A673 (cell line): ENCODE measurements at regions not wholly inside any gene's neighbourhood (a gene's known extent, or its start where the extent isn't known, plus 50 kb on each side); places are given as distances from the start of the nearest gene placed in this dataset.

Source experiments
- BruUV-seq: library from RNA; stranded (reverse); fragments of 400-500 nt; replicated peaks from 2 replicates; lab custom pipeline; 2021; lab: Mats Ljungman, UMichigan
- CTCF ChIA-PET: fragments of 300-600 bp; sonication (Branson Sonifier 250); formaldehyde crosslinking; loops from one replicate; lab custom pipeline; 2022; ENCODE audit warnings: antibody characterized with exemption; lab: Charles Lee
- POLR2A ChIA-PET: fragments of 300-600 bp; sonication (Branson Sonifier 250); formaldehyde crosslinking; loops from one replicate; lab custom pipeline; 2022; ENCODE audit warnings: antibody characterized with exemption; ENCODE audit not compliant: low non-redundant PET; lab: Charles Lee
- DNase-seq: peaks from one replicate; pipeline ENCODE4 v3.0.0-alpha.2; 2015; ENCODE audit warnings: low spot score
- H3K27ac ChIP-seq: fragments of 200-600 bp; sonication (generic); 2 replicates; pipeline ENCODE4 v1.5.1; 2016; ENCODE audit warnings: mixed run types, low read depth, mild to moderate bottlenecking, mixed read lengths, antibody characterized with exemption, low read length; ENCODE audit not compliant: poor library complexity, severe bottlenecking
- H3K27me3 ChIP-seq: fragments of 200-600 bp; sonication (generic); replicated peaks from 2 replicates; pipeline ENCODE4 v1.6.1; 2017; ENCODE audit warnings: mixed run types, low read depth, mild to moderate bottlenecking, mixed read lengths, antibody characterized with exemption, low read length; ENCODE audit not compliant: insufficient read depth, poor library complexity
- H3K36me3 ChIP-seq: fragments of 200-600 bp; sonication (generic); 2 replicates; pipeline ENCODE4 v1.6.1; 2016; ENCODE audit warnings: mixed run types, mild to moderate bottlenecking, mixed read lengths, antibody characterized with exemption, low read length; ENCODE audit not compliant: insufficient read depth, poor library complexity, severe bottlenecking
- H3K4me1 ChIP-seq: fragments of 200-600 bp; sonication (generic); 2 replicates; pipeline ENCODE4 v1.6.1; 2017; ENCODE audit warnings: mixed run types, mild to moderate bottlenecking, mixed read lengths, antibody characterized with exemption, low read length; ENCODE audit not compliant: insufficient read depth, poor library complexity, severe bottlenecking
- H3K4me3 ChIP-seq: fragments of 200-600 bp; sonication (generic); 2 replicates; pipeline ENCODE4 v1.5.1; 2016; ENCODE audit warnings: low read depth, mixed run types, mild to moderate bottlenecking, mixed read lengths, low read length; ENCODE audit not compliant: poor library complexity, severe bottlenecking
- H3K9me3 ChIP-seq: fragments of 200-600 bp; sonication (generic); 2 replicates; pipeline ENCODE4 v1.6.1; 2016; ENCODE audit warnings: mixed run types, low read depth, mild to moderate bottlenecking, mixed read lengths, antibody characterized with exemption, low read length; ENCODE audit not compliant: poor library complexity, severe bottlenecking
- CTCF ChIP-seq: fragments of 300-800, 200-600 bp; sonication (generic); conservative IDR thresholded peaks from 2 replicates; pipeline ENCODE4 v1.5.1; 2017; ENCODE audit warnings: low read depth, mild to moderate bottlenecking, antibody characterized with exemption, low read length, moderate library complexity, mixed read lengths
- EZH2 ChIP-seq: fragments of 200-600 bp; sonication (generic); IDR thresholded peaks from 2 replicates; pipeline ENCODE4 v1.6.1; 2017; ENCODE audit warnings: borderline replicate concordance, low read depth, mild to moderate bottlenecking, mixed read lengths, antibody characterized with exemption, low read length; ENCODE audit not compliant: poor library complexity, severe bottlenecking
- intact Hi-C: fragments of 100-400 bp; cut with micrococcal nuclease; formaldehyde crosslinking; loops from one replicate; pipeline ENCODE4 v1.10.0; 2022; ENCODE audit not compliant: unreplicated experiment

DNA sequence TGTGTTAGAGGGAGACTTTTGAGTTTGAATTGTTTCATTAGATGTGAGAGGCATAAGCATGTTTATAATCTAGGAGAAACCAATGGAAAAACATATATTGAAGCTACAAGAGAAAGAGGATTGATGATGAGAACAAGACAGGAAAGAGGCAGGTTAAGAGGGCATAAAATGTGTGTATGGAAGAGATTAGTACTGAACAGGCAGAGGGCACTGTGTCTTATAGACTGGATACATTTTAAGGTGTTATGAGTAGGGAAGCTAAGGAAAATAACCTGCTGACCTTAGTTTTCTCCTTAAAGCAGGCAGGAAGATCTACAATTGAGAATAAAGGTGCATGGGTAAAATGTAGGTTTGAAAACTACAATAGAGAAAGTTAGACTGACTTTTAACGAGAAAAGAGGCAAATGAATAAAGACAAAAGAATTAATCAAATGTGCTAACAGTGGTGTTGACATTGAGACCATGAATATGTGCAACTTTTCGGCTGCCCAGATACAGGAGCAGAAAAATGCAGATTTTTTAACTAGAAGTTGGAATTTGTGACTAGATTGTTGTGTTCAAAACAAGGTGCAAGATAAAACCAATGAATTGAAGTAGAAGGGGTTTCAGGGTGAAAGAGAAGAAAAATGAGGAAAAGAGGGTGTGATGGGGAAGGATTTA, 846.3 kb downstream of the HACE1 start:
- CTCF ChIA-PET: no interaction called here
- no peaks in the 10 kb centered on the region for H3K27me3 ChIP-seq
- TF ChIP-seq CTCF (no peak), EZH2 (no peak)
- DNase-seq: no peak
- BruUV-seq: no TSS peak
- intact Hi-C loops: no loop called here
- peaks cover 40% of the 10 kb centered on the region for H3K4me1 ChIP-seq
- H3K4me3 ChIP-seq: no peak overlapping the region
- no peaks in the 10 kb centered on the region for H3K36me3 ChIP-seq
- H3K9me3 ChIP-seq: no peaks in the 10 kb centered on the region
- H3K27ac ChIP-seq: no peak overlapping the region
- POLR2A ChIA-PET: interaction anchor here (0.6 kb wide), 1 partner anchor 48 kb away, joined by 3 read pairs; no protein-coding TSS in a partner anchor

DNA sequence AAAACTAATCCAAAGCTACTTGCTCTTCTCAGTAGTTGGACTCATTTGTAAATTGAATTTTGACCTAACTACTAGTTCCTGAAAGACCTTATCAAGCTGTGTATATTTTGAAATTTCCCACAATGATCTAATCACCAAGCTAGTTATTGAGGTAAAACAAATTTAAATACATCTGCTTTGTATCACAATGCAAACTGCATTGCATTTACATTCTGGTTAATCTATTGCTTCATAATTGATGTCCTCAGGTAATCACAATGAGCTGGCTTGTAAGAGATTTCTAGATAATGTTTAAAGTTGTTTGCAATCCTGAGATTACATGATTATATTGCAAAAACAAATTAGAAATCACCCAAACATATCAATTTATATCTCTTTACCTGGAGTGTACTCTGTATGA, 848.8 kb downstream of the HACE1 start:
- Histone ChIP-seq H3K36me3 (no peaks in the 10 kb centered on the region), H3K4me3 (no peak overlapping the region), H3K4me1 (peaks cover 40% of the 10 kb centered on the region), H3K27me3 (no peaks in the 10 kb centered on the region), H3K9me3 (no peaks in the 10 kb centered on the region), H3K27ac (no peak overlapping the region)
- ChIA-PET POLR2A (no interaction called here), CTCF (no interaction called here)
- BruUV-seq: no TSS peak
- intact Hi-C loops: no loop called here
- TF ChIP-seq EZH2: no peak
- no peak for TF ChIP-seq CTCF
- DNase-seq: peak; percentile 12

DNA sequence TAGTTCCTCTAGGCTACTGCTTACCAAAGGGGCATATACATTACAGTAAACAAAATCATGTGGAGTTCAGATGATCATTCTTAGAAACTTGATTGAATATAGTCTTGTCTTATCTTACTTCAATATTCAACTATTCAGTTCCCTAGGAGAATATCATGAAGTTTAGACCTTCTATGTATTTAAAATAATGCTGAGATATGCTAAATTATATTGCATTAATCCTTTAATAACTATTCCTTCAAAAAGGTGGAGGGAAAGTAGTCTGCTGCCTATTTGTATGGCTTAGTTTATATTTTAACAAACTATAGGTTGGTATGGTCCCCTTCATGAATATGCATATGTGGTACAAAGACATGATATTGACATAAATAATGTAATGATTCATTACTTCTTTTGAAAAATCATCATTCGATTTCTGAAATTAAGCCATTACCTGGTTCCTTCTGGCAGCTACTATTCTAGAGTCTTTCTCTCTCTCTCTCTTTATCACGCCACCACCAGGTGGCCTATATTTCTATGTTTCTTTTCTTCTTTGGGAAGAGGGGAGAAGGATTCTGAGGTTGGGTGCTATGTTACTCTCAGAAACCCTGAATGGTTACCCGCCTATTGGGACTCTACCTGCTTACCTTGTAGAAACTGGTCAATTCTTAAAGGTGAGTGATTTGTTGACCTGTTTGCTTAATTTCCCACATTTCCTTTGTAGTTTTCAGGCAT, 855.8 kb downstream of the HACE1 start:
- H3K27ac ChIP-seq: no peak overlapping the region
- ChIA-PET POLR2A (no interaction called here), CTCF (no interaction called here)
- H3K4me3 ChIP-seq: no peak overlapping the region
- intact Hi-C loops: no loop called here
- no TSS peak for BruUV-seq
- no peaks in the 10 kb centered on the region for H3K27me3 ChIP-seq
- TF ChIP-seq EZH2: no peak
- TF ChIP-seq CTCF: peak; percentile 55
- H3K4me1 ChIP-seq: peaks cover 5% of the 10 kb centered on the region
- H3K36me3 ChIP-seq: no peaks in the 10 kb centered on the region
- no peaks in the 10 kb centered on the region for H3K9me3 ChIP-seq
- DNase-seq: peak; percentile 30
